NCI-H2107 (cell line): ENCODE measurements at regions not wholly inside any gene's neighbourhood (a gene's known extent, or its start where the extent isn't known, plus 50 kb on each side); places are given as distances from the start of the nearest gene placed in this dataset.

Experiments used
- DNase-seq: peaks from one replicate; lab custom pipeline; 2025; lab: John Stamatoyannopoulos, UW

- no peak for DNase-seq
Observed at GRCh38 chr2:234764372-234764771, 187.4 kb upstream of the SH3BP4 start.

DNA sequence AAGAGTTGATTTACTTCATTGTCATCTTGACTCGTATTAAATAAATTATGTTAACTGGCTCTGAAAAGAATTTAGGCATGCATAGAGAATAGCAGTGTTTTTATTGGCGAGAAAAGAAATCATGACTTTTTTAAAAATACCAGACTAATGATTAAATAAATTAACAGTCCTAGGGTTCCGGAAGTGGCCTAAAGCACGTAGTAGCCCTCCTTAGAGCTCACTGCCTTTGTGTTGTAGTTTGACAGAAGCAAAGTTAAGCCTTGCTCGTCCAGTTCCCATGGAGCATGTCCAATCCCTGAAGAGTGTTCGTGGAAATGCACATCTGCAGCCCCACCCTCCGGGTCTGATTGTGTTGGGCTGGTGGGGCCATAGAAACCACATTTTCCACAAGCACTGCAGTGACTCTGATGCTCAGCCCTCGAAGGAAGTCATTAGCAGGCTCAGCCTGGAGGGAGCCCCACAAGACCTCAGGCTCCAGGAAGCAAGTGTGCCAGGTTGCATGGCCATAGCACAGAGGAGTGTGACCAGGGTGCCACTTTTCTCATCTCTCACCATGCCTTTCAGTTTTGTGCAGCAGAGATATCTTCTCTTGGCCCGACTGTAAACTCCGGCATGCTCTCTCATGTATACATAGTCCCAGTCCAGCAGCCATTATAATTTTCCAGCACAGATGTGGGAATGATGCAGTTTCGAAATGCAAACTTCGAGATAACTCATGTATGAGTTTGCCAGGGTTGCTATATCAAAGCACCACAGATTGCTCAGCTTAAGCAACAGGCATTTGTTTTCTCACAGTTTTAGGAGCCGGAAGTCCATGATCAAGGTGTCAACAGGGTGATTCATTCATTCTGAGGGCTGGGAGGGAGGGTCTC, 188.6 kb upstream of the SH3BP4 start:
- DNase-seq = no peak

GRCh38 chr2:234761910-234762309, 189.9 kb upstream of the SH3BP4 start:
- no peak for DNase-seq

DNA sequence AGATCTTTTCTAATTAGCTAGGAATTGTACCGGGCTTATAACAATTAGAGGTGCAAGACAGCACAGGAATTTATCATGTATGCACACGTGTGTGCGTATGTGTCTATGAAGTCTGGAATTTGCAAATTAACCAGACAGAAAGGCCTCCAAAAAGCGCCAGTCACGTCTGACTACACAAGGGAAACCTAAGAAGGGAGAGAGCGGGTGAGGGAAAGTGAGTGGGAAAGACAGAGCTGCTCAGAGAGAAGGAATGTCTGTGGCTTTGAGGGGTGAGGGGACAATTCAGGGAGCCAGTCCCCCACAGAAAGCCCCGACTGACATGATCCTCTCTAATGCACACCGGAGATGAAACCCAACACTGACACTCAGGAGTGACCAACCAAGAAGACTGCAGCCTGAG, 197.7 kb upstream of the SH3BP4 start:
- DNase-seq = peak; percentile 14

DNA sequence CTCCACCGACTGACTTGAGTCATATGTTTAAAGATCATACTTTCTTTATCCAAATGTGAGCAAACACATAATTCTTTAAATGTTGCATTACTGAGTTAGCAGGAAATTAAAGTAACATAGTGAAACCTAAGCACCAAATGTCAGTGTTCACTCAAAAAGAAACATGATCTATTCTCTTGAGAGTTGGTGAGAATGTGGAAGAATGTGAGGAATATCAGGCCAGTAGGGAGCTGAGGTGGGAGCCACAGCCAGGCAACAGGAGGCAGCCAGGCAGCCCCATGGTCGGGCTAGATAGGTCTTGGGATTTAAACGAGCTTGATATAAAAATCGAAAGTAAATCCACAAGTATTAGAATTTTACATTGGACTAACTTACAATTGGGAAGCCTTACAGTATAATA, 198.1 kb upstream of the SH3BP4 start:
- no peak for DNase-seq

- DNase-seq = no peak
Observed at GRCh38 chr2:234752966-234753365, 198.9 kb upstream of the SH3BP4 start.

DNA sequence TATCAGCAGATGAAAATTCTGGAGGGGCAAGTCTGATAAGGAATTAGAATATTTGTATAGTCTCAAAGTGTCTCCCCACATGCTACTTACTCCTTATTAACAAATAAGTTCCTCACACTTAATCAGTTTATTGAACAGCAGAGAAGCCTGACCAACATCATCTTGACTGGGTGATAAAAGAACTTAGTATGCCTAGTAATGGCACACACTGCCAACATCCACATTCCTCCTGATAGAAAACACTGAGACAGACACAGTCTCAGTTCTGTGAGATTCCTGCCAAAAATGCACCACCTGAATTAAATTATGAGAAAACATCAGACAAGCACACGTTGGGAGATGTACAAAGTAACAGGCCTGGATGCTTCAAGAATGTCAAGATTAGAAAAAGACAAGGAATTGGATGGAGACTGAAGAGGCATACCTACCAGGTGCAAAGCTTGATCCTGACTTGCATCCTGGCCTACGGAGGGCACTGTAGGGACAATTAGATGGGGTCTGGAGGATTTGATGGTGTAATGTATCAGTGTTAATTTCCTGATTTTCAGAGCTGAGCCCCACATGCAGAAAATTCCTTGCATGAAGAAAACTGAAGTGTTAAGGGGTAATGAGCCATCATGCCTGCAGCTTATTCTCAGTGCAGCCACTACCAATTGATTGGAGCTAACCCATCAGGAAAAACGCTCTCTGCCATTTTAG, 200.4 kb upstream of the SH3BP4 start:
- no peak for DNase-seq

- DNase-seq = no peak
Observed at GRCh38 chr2:234747833-234748559, 203.8 kb upstream of the SH3BP4 start.

DNA sequence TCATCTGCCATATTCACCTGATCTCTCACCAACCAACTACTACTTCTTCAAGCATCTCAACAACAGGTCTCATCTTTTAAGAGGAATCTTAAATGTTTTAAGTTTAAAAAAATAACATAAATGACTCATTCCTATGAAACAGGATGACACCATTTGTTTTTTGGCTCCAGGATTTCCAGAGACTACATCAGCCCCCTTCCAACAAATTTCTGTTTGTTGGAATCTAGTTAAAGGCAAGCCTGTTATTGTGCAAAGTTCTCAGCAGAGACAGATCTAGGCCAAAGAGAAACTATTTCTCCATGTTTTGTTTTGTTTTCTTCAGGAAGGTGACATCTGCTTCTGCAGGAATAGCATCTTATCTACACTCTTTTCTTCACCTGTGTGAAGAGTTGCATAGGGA, 204.8 kb upstream of the SH3BP4 start:
- DNase-seq = no peak

GRCh38 chr2:234745347-234745746, 206.5 kb upstream of the SH3BP4 start:
- no peak for DNase-seq

DNA sequence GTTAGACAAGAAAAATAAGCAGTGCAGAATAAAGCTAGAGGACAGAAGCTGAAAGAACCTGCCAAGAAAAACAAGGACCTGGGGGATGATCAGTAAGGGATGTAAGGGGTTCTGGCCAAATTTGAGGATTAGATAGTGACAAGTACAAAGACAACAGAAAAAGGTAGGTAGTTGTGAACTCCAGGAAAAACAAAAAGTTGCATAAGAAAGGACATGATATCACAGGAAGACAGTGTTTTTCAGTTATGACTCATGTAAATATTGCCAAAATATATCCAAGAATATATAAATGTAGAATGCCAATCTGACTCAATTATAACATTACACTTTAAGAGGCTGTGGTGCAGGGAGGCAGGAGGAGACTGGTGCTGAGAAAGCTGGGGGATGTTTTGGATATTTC, 209.8 kb upstream of the SH3BP4 start:
- DNase-seq = no peak

DNA sequence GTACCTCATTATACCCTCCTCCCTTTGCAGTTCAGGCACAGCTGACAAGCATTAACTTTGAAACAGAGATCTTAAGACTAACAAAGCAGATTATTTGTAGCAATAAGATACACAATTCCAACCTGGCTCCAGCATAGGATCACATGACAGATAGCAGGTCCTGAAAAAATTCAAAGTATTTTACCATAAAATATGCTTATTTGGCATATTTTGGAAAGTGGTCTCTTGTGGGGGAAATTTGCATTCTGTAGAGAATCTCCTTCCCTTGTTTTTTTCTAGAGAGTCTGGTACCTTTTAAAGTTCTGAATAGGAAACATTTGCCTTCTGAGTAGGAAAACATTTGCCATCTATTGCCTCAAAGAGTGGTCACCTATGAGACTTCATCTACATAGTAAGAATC, 212.8 kb upstream of the SH3BP4 start:
- DNase-seq = no peak

DNA sequence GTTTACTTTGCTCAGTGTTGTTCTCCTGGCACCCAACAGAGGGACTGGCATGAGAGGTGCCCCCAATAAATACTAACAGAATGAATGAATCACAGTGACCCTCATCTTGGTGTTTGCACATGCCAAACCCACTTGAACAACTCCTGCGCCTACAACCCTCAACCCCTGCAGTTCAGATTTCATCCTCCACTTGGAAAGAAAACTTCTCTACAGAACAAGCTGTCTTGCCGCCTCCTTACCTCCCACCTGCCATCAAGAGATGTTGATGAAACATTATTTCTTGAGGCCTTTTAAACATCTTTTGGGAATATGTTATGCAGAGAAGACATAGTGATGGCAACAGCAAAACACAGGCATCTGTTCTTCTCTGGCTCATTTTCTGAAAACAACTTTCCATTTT, 216.0 kb upstream of the SH3BP4 start:
- DNase-seq = no peak

DNA sequence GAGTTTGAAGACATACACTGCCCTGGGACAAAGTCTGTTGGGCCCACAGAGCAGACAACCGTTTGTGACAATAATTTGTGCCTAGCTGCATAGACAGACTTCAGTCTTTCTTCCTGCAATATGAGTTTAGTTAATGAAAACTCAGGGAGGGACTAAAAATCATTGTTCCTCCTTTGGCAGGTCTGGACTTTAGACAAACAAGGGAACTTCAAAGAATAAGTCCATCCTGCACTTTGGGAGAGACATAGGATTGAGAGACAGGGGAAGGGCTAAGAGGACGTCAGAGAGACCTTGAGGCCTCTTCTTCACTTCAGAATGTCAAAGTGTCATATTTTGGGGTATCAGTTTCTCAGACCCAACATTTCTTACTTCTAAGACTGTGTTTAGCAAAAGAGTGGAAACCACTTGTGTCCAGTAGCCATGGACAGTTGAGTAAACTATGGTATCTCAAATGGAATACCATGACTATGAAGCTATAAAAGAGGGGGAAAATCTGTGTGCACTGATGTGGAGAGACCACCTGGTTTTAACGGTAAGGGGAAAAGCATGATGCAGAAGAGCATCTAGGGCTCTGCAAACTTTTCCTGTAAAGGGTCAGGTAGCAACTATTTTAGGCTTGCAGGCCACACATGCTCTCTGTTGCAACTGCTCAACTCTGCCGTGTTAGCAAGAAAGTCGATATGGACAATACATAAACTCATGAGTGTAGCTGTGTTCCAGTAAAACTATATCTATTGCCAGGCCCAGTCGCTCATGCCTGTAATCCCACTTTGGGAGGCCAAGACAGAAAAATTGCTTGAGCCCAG, 217.8 kb upstream of the SH3BP4 start:
- DNase-seq = no peak

DNA sequence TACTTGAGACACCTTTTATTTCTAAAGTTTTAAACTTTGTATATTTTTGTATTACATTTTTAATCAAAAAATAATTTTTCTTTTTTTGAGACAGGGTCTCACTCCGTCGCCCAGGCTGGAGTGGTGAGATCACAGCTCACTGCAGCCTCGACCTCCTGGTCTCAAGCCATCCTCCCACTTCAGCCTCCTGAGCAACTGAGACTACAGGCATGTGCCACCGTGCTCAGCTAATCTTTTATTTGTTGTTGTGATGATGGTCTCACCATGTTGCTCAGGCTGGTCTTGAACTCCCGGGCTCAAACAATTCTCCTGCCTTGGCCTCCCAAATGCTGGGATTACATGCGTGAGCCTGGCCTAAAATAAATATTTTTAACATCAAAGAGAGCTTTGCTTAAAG, 218.7 kb upstream of the SH3BP4 start:
- no peak for DNase-seq

- no peak for DNase-seq
Observed at GRCh38 chr2:234732404-234733092, 219.3 kb upstream of the SH3BP4 start.

DNA sequence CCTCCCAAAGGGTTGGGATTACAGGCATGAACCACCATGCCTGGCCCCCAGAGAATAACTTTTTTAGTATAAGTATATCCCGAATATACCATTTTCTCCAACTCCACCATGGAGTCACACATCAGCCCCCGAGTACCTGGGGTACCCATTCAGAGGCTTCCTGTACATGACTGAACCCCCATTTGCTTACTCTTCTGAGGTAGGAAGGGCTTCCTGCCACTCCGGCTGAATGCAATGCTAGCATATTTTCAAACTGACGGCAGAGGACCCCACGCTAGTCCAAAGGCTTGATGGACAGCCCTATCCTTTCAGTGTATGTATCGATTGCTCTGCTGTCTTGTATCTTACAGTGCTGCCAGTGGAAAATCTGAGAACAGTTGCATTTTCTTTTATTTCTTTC, 220.6 kb upstream of the SH3BP4 start:
- no peak for DNase-seq

DNA sequence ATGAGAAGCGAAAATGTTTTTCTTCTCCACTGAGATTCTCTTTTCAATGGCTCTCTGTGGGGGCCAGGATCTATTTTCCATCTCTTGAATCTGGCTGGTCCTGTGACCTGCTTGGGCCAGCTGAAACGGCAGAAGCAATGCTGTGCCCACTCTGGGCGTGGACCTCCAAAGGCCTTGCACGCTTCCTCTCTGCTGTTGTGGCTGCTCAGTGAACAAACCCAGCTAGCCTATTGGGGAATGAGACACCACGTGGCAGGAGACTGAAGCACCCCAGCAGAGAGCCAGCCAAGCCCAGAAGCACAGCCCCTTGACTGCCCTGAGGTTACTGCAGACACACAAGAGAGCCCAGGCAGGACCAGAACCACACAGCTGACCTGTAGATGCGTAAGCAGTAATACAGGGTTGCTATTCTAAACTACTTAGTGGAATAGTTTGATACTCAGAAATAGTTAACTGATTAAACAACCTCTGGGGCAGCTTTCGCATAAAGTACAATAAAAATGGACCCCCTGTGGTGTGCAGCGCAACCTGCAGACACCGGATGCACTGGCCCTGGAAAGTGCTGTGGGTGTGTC, 221.7 kb upstream of the SH3BP4 start:
- DNase-seq = no peak

DNA sequence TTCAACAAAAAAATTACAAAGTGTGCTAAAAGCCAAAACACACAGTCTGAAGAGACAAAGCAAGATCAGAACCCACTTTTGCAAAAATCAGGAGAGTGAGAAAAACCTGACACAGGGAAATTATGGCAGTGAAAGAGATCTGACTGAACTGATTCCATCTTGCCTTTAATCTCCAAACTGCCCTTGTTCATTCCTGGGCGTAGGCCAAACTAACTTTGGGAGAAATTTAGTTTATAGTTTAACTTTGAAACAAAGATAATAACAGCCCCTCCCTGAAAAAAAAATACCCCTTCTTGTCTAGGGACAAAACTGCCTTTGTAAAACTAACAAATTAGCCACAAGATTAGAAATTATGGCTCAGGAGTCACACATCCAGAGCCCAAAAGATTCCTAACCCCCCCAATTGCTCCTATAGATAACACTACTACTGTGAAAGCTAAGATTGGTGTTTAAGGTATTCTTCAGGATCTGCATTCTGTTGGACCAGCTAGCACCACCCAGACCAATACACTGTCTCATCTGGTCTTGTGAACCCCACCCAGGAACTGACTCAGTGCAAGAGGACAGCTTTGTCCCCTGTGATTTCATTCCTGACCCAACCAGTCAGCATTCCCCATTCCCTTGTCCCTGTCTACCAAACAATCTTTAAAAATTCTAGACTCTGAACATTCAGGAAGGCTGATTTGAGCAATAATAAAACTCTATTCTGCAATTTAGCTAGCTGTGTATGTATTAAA, 226.1 kb upstream of the SH3BP4 start:
- no peak for DNase-seq

DNA sequence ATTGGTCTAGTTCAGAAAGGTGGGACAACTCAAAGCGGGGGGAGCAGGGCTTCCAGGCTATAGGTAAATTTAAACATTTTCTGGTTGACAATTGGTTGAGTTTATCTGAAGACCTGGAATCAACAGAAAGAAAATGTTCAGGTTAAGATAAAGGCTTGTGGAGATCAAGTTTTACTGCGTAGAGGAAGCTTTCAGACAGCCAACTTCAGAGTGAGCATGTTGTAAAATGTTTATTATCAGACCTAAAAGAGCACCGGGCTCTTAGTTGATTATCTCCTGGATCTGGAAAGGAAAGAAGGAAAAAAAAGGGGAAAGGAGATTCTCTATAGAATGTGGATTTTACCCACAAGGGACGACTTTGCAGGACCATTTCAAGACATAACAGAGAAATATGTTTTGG, 227.0 kb upstream of the SH3BP4 start:
- DNase-seq = no peak
